ENCODE measurements at regions not wholly inside any gene's neighbourhood (a gene's known extent, or its start where the extent isn't known, plus 50 kb on each side); places are given as distances from the start of the nearest gene placed in this dataset.
"Not testable (repeated sequence)": the region's sequence is repeated elsewhere in the genome, so short reads cannot be mapped to it uniquely, and the experiment has no call there.

GRCh38 chr17:47066841-47067682 lies 88.0 kb upstream of the RPRML start:
- Histone ChIP-seq H3K36me3 (ENCODE audit: control insufficient read depth, insufficient read depth, low read length) (peaks cover 8% of the 10 kb centered on the region), H3K4me1 (ENCODE audit: control insufficient read depth, insufficient read depth, low read length) (no peaks in the 10 kb centered on the region), H3K4me3 (ENCODE audit: low read depth, low read length) (peak overlapping the region; percentile 99), H3K27me3 (ENCODE audit: control insufficient read depth, insufficient read depth, low read length) (no peaks in the 10 kb centered on the region), H3K9me3 (ENCODE audit: control insufficient read depth, insufficient read depth, low read length) (no peaks in the 10 kb centered on the region), H3K27ac (ENCODE audit: low read depth, low read length) (peak overlapping the region; percentile 76)
- WGBS (ENCODE audit: insufficient coverage), result 2% methylated on average over 15 of the region's 18 CpGs
- DNase-seq (ENCODE audit: low read depth in 4 of 6, low spot score in 6 of 6), result peak; percentile 67 to 97 (median 82)

- no peaks in the 10 kb centered on the region for H3K4me1 ChIP-seq (ENCODE audit: control insufficient read depth, insufficient read depth, low read length)
- WGBS (ENCODE audit: insufficient coverage), result 50% methylated on average over 4 of the region's 6 CpGs
- H3K9me3 ChIP-seq (ENCODE audit: control insufficient read depth, insufficient read depth, low read length), result no peaks in the 10 kb centered on the region
- no peak overlapping the region for H3K4me3 ChIP-seq (ENCODE audit: low read depth, low read length)
- DNase-seq (ENCODE audit: low read depth in 4 of 6, low spot score in 6 of 6), result no peak
- no peaks in the 10 kb centered on the region for H3K27me3 ChIP-seq (ENCODE audit: control insufficient read depth, insufficient read depth, low read length)
- peaks cover 8% of the 10 kb centered on the region for H3K36me3 ChIP-seq (ENCODE audit: control insufficient read depth, insufficient read depth, low read length)
- no peak overlapping the region for H3K27ac ChIP-seq (ENCODE audit: low read depth, low read length)
Observed at GRCh38 chr17:47066095-47066494, 87.0 kb upstream of the RPRML start.

GRCh38 chr17:47064684-47065083 lies 85.6 kb upstream of the RPRML start:
- DNase-seq (ENCODE audit: low read depth in 4 of 6, low spot score in 6 of 6), result no peak
- Histone ChIP-seq H3K36me3 (ENCODE audit: control insufficient read depth, insufficient read depth, low read length) (peaks cover 8% of the 10 kb centered on the region), H3K4me1 (ENCODE audit: control insufficient read depth, insufficient read depth, low read length) (no peaks in the 10 kb centered on the region), H3K4me3 (ENCODE audit: low read depth, low read length) (no peak overlapping the region), H3K9me3 (ENCODE audit: control insufficient read depth, insufficient read depth, low read length) (no peaks in the 10 kb centered on the region), H3K27me3 (ENCODE audit: control insufficient read depth, insufficient read depth, low read length) (no peaks in the 10 kb centered on the region), H3K27ac (ENCODE audit: low read depth, low read length) (no peak overlapping the region)
- WGBS (ENCODE audit: insufficient coverage), result no CpG with 5 or more reads among the region's 5 CpGs

- no peak overlapping the region for H3K27ac ChIP-seq (ENCODE audit: low read depth, low read length)
- no peak overlapping the region for H3K4me3 ChIP-seq (ENCODE audit: low read depth, low read length)
- 83% methylated on average over 4 of the region's 11 CpGs for WGBS (ENCODE audit: insufficient coverage)
- H3K9me3 ChIP-seq (ENCODE audit: control insufficient read depth, insufficient read depth, low read length), result no peaks in the 10 kb centered on the region
- no peaks in the 10 kb centered on the region for H3K4me1 ChIP-seq (ENCODE audit: control insufficient read depth, insufficient read depth, low read length)
- H3K36me3 ChIP-seq (ENCODE audit: control insufficient read depth, insufficient read depth, low read length), result peaks cover 8% of the 10 kb centered on the region
- DNase-seq (ENCODE audit: low read depth in 4 of 6, low spot score in 6 of 6), result no peak
- H3K27me3 ChIP-seq (ENCODE audit: control insufficient read depth, insufficient read depth, low read length), result no peaks in the 10 kb centered on the region
Observed at GRCh38 chr17:47063475-47063874, 84.4 kb upstream of the RPRML start.

- peak in 1 of 6 donors; percentile 16 for DNase-seq (ENCODE audit: low read depth in 4 of 6, low spot score in 6 of 6)
- H3K9me3 ChIP-seq (ENCODE audit: control insufficient read depth, insufficient read depth, low read length); H3K27me3 ChIP-seq (ENCODE audit: control insufficient read depth, insufficient read depth, low read length); H3K27ac ChIP-seq (ENCODE audit: low read depth, low read length); H3K4me1 ChIP-seq (ENCODE audit: control insufficient read depth, insufficient read depth, low read length); H3K4me3 ChIP-seq (ENCODE audit: low read depth, low read length); H3K36me3 ChIP-seq (ENCODE audit: control insufficient read depth, insufficient read depth, low read length): not testable (repeated sequence)
- WGBS (ENCODE audit: insufficient coverage), result 88% methylated on average over 4 of the region's 5 CpGs
Observed at GRCh38 chr17:47062851-47063250, 83.8 kb upstream of the RPRML start.

- not testable (repeated sequence) for H3K27me3 ChIP-seq (ENCODE audit: control insufficient read depth, insufficient read depth, low read length); H3K27ac ChIP-seq (ENCODE audit: low read depth, low read length); H3K4me3 ChIP-seq (ENCODE audit: low read depth, low read length); H3K9me3 ChIP-seq (ENCODE audit: control insufficient read depth, insufficient read depth, low read length); DNase-seq (ENCODE audit: low read depth in 4 of 6, low spot score in 6 of 6); H3K4me1 ChIP-seq (ENCODE audit: control insufficient read depth, insufficient read depth, low read length)
- H3K36me3 ChIP-seq (ENCODE audit: control insufficient read depth, insufficient read depth, low read length), result peaks cover 16% of the 10 kb centered on the region
- 98% methylated on average over 7 of the region's 10 CpGs for WGBS (ENCODE audit: insufficient coverage)
Observed at GRCh38 chr17:47060005-47060404, 81.0 kb upstream of the RPRML start.

GRCh38 chr17:47057830-47058229 lies 78.8 kb upstream of the RPRML start:
- DNase-seq (ENCODE audit: low read depth in 4 of 6, low spot score in 6 of 6), result peak in 1 of 6 donors; percentile 10
- Histone ChIP-seq H3K27ac (ENCODE audit: low read depth, low read length) (no peak overlapping the region), H3K4me3 (ENCODE audit: low read depth, low read length) (no peak overlapping the region), H3K4me1 (ENCODE audit: control insufficient read depth, insufficient read depth, low read length) (no peaks in the 10 kb centered on the region), H3K27me3 (ENCODE audit: control insufficient read depth, insufficient read depth, low read length) (no peaks in the 10 kb centered on the region), H3K36me3 (ENCODE audit: control insufficient read depth, insufficient read depth, low read length) (peaks cover 15% of the 10 kb centered on the region), H3K9me3 (ENCODE audit: control insufficient read depth, insufficient read depth, low read length) (no peaks in the 10 kb centered on the region)
- WGBS (ENCODE audit: insufficient coverage), result 70% methylated on average over 4 of the region's 5 CpGs

- 98% methylated on average over 22 of the region's 31 CpGs for WGBS (ENCODE audit: insufficient coverage)
- not testable (repeated sequence) for H3K4me1 ChIP-seq (ENCODE audit: control insufficient read depth, insufficient read depth, low read length); H3K27ac ChIP-seq (ENCODE audit: low read depth, low read length); DNase-seq (ENCODE audit: low read depth in 4 of 6, low spot score in 6 of 6); H3K9me3 ChIP-seq (ENCODE audit: control insufficient read depth, insufficient read depth, low read length); H3K27me3 ChIP-seq (ENCODE audit: control insufficient read depth, insufficient read depth, low read length); H3K4me3 ChIP-seq (ENCODE audit: low read depth, low read length)
- peaks cover 15% of the 10 kb centered on the region for H3K36me3 ChIP-seq (ENCODE audit: control insufficient read depth, insufficient read depth, low read length)
Observed at GRCh38 chr17:47057279-47057678, 78.2 kb upstream of the RPRML start.

- not testable (repeated sequence) for H3K9me3 ChIP-seq (ENCODE audit: control insufficient read depth, insufficient read depth, low read length); H3K4me1 ChIP-seq (ENCODE audit: control insufficient read depth, insufficient read depth, low read length); H3K27me3 ChIP-seq (ENCODE audit: control insufficient read depth, insufficient read depth, low read length); DNase-seq (ENCODE audit: low read depth in 4 of 6, low spot score in 6 of 6); H3K27ac ChIP-seq (ENCODE audit: low read depth, low read length); H3K4me3 ChIP-seq (ENCODE audit: low read depth, low read length)
- no CpG with 5 or more reads among the region's 9 CpGs for WGBS (ENCODE audit: insufficient coverage)
- peaks cover 15% of the 10 kb centered on the region for H3K36me3 ChIP-seq (ENCODE audit: control insufficient read depth, insufficient read depth, low read length)
Observed at GRCh38 chr17:47056687-47057086, 77.6 kb upstream of the RPRML start.

Measured in spinal cord (tissue), 9 donors.